PC-3 (cell line): ENCODE measurements at regions not wholly inside any gene's neighbourhood (a gene's known extent, or its start where the extent isn't known, plus 50 kb on each side); places are given as distances from the start of the nearest gene placed in this dataset.
A peak's percentile ranks its signal among the peaks of the same experiment; 100 is the strongest.
"Not testable (repeated sequence)": the region's sequence is repeated elsewhere in the genome, so short reads cannot be mapped to it uniquely, and the experiment has no call there.

Source experiments
- ATAC-seq: fragments of 200-7000 bp; cut with Tn5 transposase; 2 replicates; pipeline ENCODE4 v1.9.1; 2020; ENCODE audit warnings: mild to moderate bottlenecking, moderate library complexity
- BruUV-seq: library from RNA; stranded (reverse); fragments of 400-500 nt; replicated peaks from 2 replicates; lab custom pipeline; 2021; lab: Mats Ljungman, UMichigan
- CTCF ChIA-PET: fragments of 300-600 bp; sonication (Branson Sonifier 250); formaldehyde crosslinking; loops from one replicate; lab custom pipeline; 2022; ENCODE audit warnings: antibody characterized with exemption; lab: Charles Lee
- POLR2A ChIA-PET: fragments of 300-600 bp; sonication (Branson Sonifier 250); formaldehyde crosslinking; loops from one replicate; lab custom pipeline; 2022; ENCODE audit warnings: antibody characterized with exemption; ENCODE audit not compliant: unreplicated experiment; lab: Charles Lee
- DNase-seq: peaks from one replicate; pipeline ENCODE4 v3.0.0-alpha.2; 2015
- H2AFZ ChIP-seq: fragments of 300-600 bp; sonication (generic); 2 replicates; pipeline ENCODE4 v1.6.0; 2016; ENCODE audit warnings: antibody characterized with exemption, low read length
- H3F3A ChIP-seq: fragments of 300-600 bp; sonication (generic); one replicate; pipeline ENCODE4 v1.6.0; 2017; ENCODE audit warnings: antibody characterized with exemption, low read length, control low read depth, mild to moderate bottlenecking; ENCODE audit not compliant: unreplicated experiment
- H3K27ac ChIP-seq: fragments of 300-600 bp; sonication (generic); 2 replicates; pipeline ENCODE4 v1.5.1; 2016; ENCODE audit warnings: mild to moderate bottlenecking, low read length
- H3K27me3 ChIP-seq: fragments of 300-600 bp; sonication (generic); 2 replicates; pipeline ENCODE4 v1.6.1; 2016; ENCODE audit warnings: low read length, mixed read lengths
- H3K36me3 ChIP-seq: fragments of 300-600 bp; sonication (generic); 2 replicates; pipeline ENCODE4 v1.6.1; 2016; ENCODE audit warnings: low read depth, mixed run types, low read length, mixed read lengths
- H3K4me1 ChIP-seq: fragments of 300-600 bp; sonication (generic); 2 replicates; pipeline ENCODE4 v1.5.1; 2016; ENCODE audit warnings: low read length; ENCODE audit not compliant: insufficient read depth
- H3K4me2 ChIP-seq: fragments of 300-600 bp; sonication (generic); 2 replicates; pipeline ENCODE4 v1.6.0; 2016; ENCODE audit warnings: low read length
- H3K4me3 ChIP-seq: fragments of 300-600 bp; sonication (generic); 2 replicates; pipeline ENCODE4 v1.5.1; 2016; ENCODE audit warnings: mild to moderate bottlenecking, low read length, mixed read lengths
- H3K79me2 ChIP-seq: fragments of 300-600 bp; sonication (generic); 2 replicates; pipeline ENCODE4 v1.6.1; 2017; ENCODE audit warnings: low read length, mixed read lengths
- H3K9ac ChIP-seq: fragments of 300-600 bp; sonication (generic); 2 replicates; pipeline ENCODE4 v1.6.0; 2016; ENCODE audit warnings: mild to moderate bottlenecking, low read length
- H3K9me2 ChIP-seq: fragments of 300-600 bp; sonication (generic); replicated peaks from 2 replicates; pipeline ENCODE4 v1.6.1; 2016; ENCODE audit warnings: mixed run types, low read length, mixed read lengths
- H3K9me3 ChIP-seq: fragments of 300-600 bp; sonication (generic); 2 replicates; pipeline ENCODE4 v1.6.1; 2016; ENCODE audit warnings: low read length, mixed read lengths
- H4K20me1 ChIP-seq: fragments of 300-600 bp; sonication (generic); 2 replicates; pipeline ENCODE4 v1.6.1; 2016; ENCODE audit warnings: low read length, mixed read lengths
- EZH2 ChIP-seq: fragments of 300-600 bp; sonication (generic); IDR thresholded peaks from one replicate; pipeline ENCODE4 v1.6.1; 2017; ENCODE audit warnings: antibody characterized with exemption, mild to moderate bottlenecking, low read length; ENCODE audit not compliant: unreplicated experiment
- EZH2phosphoT487 ChIP-seq: fragments of 300-600 bp; sonication (generic); IDR thresholded peaks from 2 replicates; pipeline ENCODE4 v1.6.1; 2018; ENCODE audit warnings: mild to moderate bottlenecking, antibody characterized with exemption, low read length, borderline replicate concordance
- intact Hi-C: fragments of 100-400 bp; cut with micrococcal nuclease; formaldehyde crosslinking; loops from 2 replicates; pipeline ENCODE4 v1.9.0; 2023
- TF ChIP-seq, protein P1 (sequence below): fragments of 300-600 bp; sonication (generic); conservative IDR thresholded peaks from 2 replicates; pipeline ENCODE4 v1.5.1; 2017; ENCODE audit warnings: antibody characterized with exemption, low read depth, mild to moderate bottlenecking, low read length

DNA sequence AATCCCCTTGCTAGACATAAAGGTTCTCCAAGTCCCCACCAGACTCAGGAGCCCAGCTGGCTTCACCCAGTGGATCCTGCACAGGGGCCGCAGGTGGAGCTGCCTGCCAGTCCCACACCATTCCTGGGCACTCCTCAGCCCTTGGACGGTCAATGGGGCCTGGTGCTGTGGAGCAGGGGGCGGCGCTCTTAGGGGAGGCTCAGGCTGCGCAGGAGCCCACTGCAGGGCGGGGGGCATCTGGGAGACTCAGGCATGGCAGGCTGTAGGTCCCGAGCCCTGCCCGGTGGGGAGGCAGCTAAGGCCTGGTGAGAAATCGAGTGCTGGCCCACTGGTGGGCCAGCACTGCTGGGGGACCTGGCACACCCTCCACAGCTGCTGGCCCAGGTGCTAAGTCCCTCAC, 75.1 kb upstream of the TBC1D5 start:
- intact Hi-C loops: no loop called here
- no peaks in the 10 kb centered on the region for H4K20me1 ChIP-seq
- H3K79me2 ChIP-seq: no peaks in the 10 kb centered on the region
- H3K27me3 ChIP-seq: no peaks in the 10 kb centered on the region
- H3K4me2 ChIP-seq: no peak overlapping the region
- no peak overlapping the region for H3K27ac ChIP-seq
- no peak overlapping the region for H3K9ac ChIP-seq
- H3F3A ChIP-seq: no peaks in the 10 kb centered on the region
- CTCF ChIA-PET: no interaction called here
- H3K36me3 ChIP-seq: no peaks in the 10 kb centered on the region
- H3K4me1 ChIP-seq: no peaks in the 10 kb centered on the region
- POLR2A ChIA-PET: no interaction called here
- no peak overlapping the region for H3K4me3 ChIP-seq
- ATAC-seq (no peak), DNase-seq (no peak)
- H3K9me3 ChIP-seq: no peaks in the 10 kb centered on the region
- no peaks in the 10 kb centered on the region for H3K9me2 ChIP-seq
- no peak overlapping the region for H2AFZ ChIP-seq
- TF ChIP-seq EZH2 (no peak), EZH2phosphoT487 (no peak)
- TF ChIP-seq, protein P1, sequence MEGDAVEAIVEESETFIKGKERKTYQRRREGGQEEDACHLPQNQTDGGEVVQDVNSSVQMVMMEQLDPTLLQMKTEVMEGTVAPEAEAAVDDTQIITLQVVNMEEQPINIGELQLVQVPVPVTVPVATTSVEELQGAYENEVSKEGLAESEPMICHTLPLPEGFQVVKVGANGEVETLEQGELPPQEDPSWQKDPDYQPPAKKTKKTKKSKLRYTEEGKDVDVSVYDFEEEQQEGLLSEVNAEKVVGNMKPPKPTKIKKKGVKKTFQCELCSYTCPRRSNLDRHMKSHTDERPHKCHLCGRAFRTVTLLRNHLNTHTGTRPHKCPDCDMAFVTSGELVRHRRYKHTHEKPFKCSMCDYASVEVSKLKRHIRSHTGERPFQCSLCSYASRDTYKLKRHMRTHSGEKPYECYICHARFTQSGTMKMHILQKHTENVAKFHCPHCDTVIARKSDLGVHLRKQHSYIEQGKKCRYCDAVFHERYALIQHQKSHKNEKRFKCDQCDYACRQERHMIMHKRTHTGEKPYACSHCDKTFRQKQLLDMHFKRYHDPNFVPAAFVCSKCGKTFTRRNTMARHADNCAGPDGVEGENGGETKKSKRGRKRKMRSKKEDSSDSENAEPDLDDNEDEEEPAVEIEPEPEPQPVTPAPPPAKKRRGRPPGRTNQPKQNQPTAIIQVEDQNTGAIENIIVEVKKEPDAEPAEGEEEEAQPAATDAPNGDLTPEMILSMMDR: no peak
- BruUV-seq: no TSS peak

DNA sequence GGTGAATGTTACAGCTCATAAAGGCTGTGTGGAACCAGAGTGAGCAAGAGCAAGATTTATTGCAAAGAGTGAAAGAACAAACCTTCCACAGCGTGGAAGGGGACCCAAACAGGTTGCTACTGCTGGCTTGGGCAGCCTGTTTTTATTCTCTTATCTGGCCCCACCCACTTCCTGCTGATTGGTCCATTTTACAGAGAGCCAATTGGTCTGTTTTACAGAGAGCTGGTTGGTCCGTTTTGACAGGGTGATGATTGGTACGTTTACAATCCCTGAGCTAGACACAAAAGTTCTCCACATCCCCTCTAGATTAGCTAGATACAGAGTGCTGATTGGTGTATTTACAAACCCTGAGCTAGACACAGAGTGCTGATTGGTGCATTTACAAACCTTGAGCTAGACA, 74.4 kb upstream of the TBC1D5 start:
- H3K9ac ChIP-seq, H3F3A ChIP-seq, ATAC-seq, H3K79me2 ChIP-seq, H3K36me3 ChIP-seq, BruUV-seq, DNase-seq, H3K27ac ChIP-seq, intact Hi-C loops, H3K4me3 ChIP-seq, H4K20me1 ChIP-seq, H3K9me3 ChIP-seq, POLR2A ChIA-PET, CTCF ChIA-PET, H3K4me2 ChIP-seq, H3K9me2 ChIP-seq, H2AFZ ChIP-seq, H3K4me1 ChIP-seq, H3K27me3 ChIP-seq: not testable (repeated sequence)

DNA sequence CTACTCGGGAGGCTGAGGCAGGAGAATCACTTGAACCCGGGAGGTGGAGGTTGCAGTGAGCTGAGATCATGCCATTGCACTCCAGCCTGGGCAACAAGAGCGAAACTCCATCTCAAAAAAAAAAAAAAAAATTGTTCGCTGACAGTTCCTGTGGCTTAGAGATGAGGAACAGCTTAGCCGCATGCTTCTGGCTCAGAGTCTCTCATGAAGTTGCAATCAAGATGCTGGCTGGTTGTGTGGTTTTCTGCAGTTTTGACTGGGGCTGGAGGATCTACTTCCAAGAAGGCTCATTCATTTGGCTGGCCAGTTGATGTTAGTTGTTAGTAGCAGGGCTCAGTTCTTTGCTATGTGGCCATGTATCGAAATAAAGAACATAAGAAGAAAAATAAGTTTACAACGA, 69.9 kb upstream of the TBC1D5 start:
- DNase-seq, intact Hi-C loops, H3K27me3 ChIP-seq, H3K9me2 ChIP-seq, H3F3A ChIP-seq, H3K9ac ChIP-seq, H2AFZ ChIP-seq, H3K4me2 ChIP-seq, H4K20me1 ChIP-seq, H3K27ac ChIP-seq, BruUV-seq, H3K36me3 ChIP-seq, H3K9me3 ChIP-seq, H3K79me2 ChIP-seq, ATAC-seq, CTCF ChIA-PET, H3K4me3 ChIP-seq: not testable (repeated sequence)
- POLR2A ChIA-PET: interaction anchor here (0.5 kb wide), 1 partner anchor 619 kb away, joined by 3 read pairs; no protein-coding TSS in a partner anchor
- peaks cover 35% of the 10 kb centered on the region for H3K4me1 ChIP-seq

DNA sequence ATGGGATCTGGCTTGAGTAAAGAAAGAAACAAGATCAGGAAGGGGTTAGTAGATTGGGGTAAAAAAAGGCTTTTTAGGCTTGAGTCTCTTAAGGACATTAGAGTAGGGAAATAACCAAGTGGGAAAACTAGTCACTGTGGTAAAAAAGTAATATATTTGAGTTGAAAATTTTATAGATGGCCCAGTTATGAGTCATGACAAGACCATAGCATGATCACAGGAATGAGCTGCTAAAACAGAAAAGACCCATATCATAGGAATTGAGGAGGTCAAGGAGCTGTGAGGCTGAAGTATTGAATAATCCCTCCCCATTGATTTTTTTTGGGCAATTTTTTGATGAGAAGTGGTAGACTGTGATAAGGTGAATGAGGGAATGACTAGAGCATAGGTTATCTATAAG, 69.2 kb upstream of the TBC1D5 start:
- Histone ChIP-seq H3F3A (no peaks in the 10 kb centered on the region), H3K4me2 (peak overlapping the region; percentile 12; the same call in 1 of the 2 replicates), H3K79me2 (no peaks in the 10 kb centered on the region), H2AFZ (no peak overlapping the region), H3K27me3 (no peaks in the 10 kb centered on the region), H3K4me1 (peaks cover 40% of the 10 kb centered on the region), H3K9me2 (no peaks in the 10 kb centered on the region), H3K9ac (no peak overlapping the region), H3K36me3 (no peaks in the 10 kb centered on the region), H3K9me3 (no peaks in the 10 kb centered on the region), H3K4me3 (no peak overlapping the region; the same call in 1 of the 2 replicates), H3K27ac (peak overlapping the region; percentile 50), H4K20me1 (no peaks in the 10 kb centered on the region)
- DNase-seq (peak; percentile 57), ATAC-seq (peak; percentile 60)
- intact Hi-C loops: loop anchor here (1.0 kb wide), 1 partner anchor 69 kb away; the partner anchor contains the start of gene TBC1D5
- ChIA-PET POLR2A (interaction anchor here (0.5 kb wide), 1 partner anchor 619 kb away, joined by 3 read pairs; no protein-coding TSS in a partner anchor), CTCF (no interaction called here)
- no TSS peak for BruUV-seq
- TF ChIP-seq, protein P1: no peak
- no peak for TF ChIP-seq EZH2phosphoT487
- TF ChIP-seq EZH2: no peak
